Retinal pigment epithelial cell (primary cell): ENCODE measurements at regions not wholly inside any gene's neighbourhood (a gene's known extent, or its start where the extent isn't known, plus 50 kb on each side); places are given as distances from the start of the nearest gene placed in this dataset.
"Not testable (repeated sequence)": the region's sequence is repeated elsewhere in the genome, so short reads cannot be mapped to it uniquely, and the experiment has no call there.

ENCODE experiments used
- DNase-seq: peaks from one replicate; pipeline ENCODE4 v3.0.0-alpha.2; 2010; ENCODE audit warnings: low read depth
- H3K4me3 ChIP-seq: 2 replicates; pipeline ENCODE4 v1.5.1; 2011; ENCODE audit warnings: mild to moderate bottlenecking, low read length, control low read depth, moderate library complexity
- CTCF ChIP-seq: conservative IDR thresholded peaks from 2 replicates; pipeline ENCODE4 v1.5.1; 2011; ENCODE audit warnings: low read depth, low read length, control low read depth, inconsistent platforms

GRCh38 chr3:59189939-59190338 is 140.1 kb upstream of the CFAP20DC start:
- no peak overlapping the region for H3K4me3 ChIP-seq
- TF ChIP-seq CTCF: no peak
- no peak for DNase-seq

GRCh38 chr3:59189526-59189925 is 139.7 kb upstream of the CFAP20DC start:
- H3K4me3 ChIP-seq: no peak overlapping the region
- DNase-seq: peak; percentile 61
- no peak for TF ChIP-seq CTCF

GRCh38 chr3:59186725-59187124 is 136.9 kb upstream of the CFAP20DC start:
- no peak for TF ChIP-seq CTCF
- no peak for DNase-seq
- no peak overlapping the region for H3K4me3 ChIP-seq

- peak; percentile 29 for DNase-seq
- TF ChIP-seq CTCF: no peak
- no peak overlapping the region for H3K4me3 ChIP-seq
Measured at GRCh38 chr3:59185591-59186369, 136.0 kb upstream of the CFAP20DC start.

- no peak overlapping the region for H3K4me3 ChIP-seq
- no peak for DNase-seq
- no peak for TF ChIP-seq CTCF
Measured at GRCh38 chr3:59180006-59180405, 130.2 kb upstream of the CFAP20DC start.

- no peak overlapping the region for H3K4me3 ChIP-seq
- no peak for DNase-seq
- no peak for TF ChIP-seq CTCF
Measured at GRCh38 chr3:59178698-59179097, 128.9 kb upstream of the CFAP20DC start.

GRCh38 chr3:59171491-59171890 is 121.7 kb upstream of the CFAP20DC start:
- no peak overlapping the region for H3K4me3 ChIP-seq
- no peak for DNase-seq
- TF ChIP-seq CTCF: no peak

- not testable (repeated sequence) for DNase-seq, H3K4me3 ChIP-seq
Measured at GRCh38 chr3:59170166-59170565, 120.3 kb upstream of the CFAP20DC start.
